GM21447 (cell line): ENCODE measurements at regions not wholly inside any gene's neighbourhood (a gene's known extent, or its start where the extent isn't known, plus 50 kb on each side); places are given as distances from the start of the nearest gene placed in this dataset.

ENCODE experiments used
- ATAC-seq: cut with Tn5 transposase; IDR thresholded peaks from one replicate; pipeline ENCODE4 v1.9.1; 2021; ENCODE audit not compliant: unreplicated experiment

DNA sequence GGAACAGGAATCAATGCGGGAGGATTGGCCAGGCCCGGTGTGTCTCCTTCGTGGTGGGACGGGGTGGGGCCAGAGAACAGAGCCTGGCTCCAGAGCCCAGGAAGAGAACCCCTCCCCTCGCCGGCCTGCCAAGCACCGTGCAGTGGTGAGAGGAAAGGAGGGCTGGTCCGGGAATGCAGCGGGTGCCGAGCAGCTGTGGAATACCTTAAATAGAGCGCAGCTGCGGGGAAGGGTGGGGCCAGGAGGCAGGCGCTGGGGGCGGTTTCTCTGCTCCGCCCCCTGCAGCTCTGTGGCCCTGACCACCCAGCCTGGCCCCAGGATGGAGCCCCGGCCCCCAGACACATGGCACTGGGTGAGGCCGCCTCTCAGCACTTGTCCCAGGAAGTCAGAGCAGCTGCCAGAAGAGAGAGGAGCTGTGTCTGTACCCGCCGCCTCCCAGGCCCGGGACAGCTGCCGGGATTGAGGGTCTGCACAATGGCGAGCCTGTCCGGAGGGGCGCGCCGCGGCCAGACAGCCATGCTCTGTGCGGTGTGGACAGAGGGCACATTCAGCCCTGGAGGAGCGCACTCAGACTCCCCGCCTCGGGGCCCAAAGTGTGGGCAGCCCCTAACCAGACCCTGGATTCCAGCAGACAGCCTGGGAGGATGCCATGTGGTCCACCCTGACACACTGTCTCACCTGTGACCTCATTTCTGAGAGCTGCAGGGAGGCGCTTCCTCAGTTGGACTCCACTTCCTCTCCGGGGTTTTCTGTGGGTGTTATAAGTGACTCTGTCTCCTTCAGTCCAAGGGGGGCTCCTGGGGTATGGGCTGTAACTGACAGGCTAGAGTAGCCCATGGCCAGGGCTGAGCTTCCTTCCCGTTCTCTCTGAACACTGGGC lies 268.8 kb downstream of the SEC14L1 start:
- no peak for ATAC-seq

- ATAC-seq = no peak
Measured at GRCh38 chr17:77410470-77410869, 269.7 kb downstream of the SEC14L1 start.

DNA sequence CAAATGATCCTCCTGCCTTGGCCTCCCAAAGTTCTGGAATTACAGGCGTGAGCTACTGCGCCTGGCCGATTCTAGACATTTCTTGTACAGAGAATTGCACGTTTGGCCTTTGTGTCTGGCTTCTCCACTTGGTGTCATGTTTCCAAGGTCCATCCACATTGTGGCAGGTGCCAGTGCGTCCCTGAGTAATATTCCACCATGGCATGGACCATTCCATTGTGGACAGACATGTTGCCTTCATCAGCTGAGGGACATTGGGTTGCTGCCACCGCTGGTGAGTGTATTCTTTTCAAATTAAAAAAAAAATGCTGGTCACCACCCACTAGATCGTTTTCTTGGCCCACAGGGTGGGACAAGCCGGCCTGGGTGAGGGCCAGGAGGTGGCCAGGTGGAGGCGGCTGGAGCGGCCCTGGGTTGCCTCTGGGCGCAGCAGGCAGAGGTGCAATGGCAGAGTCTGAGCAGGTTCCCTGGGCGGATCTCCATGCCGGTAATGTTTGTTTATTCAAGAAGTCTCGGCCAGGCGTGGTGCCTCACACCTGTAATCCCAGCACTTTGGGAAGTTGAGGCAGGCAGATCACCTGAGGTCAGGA lies 274.1 kb downstream of the SEC14L1 start:
- ATAC-seq = no peak

DNA sequence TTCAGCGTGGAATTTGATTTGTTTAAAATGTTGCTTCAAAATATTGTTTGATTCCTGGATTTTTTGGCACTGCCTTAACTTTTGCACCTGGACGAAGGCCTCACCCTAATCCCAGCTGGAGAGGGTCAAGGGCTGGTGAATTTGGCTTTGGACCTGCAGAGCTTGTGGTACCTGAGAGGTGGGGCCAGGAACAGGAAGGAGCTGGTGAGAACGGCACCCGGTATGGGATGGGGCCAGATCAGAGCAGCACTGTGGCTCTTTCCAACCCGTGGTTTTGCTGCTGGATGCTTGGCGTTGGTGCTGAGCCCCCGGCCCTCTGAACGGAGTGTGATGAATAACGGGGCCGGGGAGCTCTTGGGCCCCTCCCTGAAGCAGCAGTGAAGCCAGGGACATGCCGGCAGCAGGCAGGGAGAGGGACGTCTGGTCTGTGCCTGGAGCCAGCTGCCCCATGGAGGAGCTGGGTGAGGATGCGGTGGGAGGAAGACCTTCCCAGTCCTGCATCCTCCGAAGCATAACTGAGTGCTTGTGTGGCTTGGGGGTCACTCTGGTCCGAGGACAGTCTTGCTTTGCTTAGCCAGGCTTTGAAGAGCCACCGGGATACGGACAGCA lies 275.4 kb downstream of the SEC14L1 start:
- ATAC-seq = no peak

- ATAC-seq = no peak
Measured at GRCh38 chr17:77417575-77417974, 276.8 kb downstream of the SEC14L1 start.

GRCh38 chr17:77418609-77419008 lies 277.8 kb downstream of the SEC14L1 start:
- no peak for ATAC-seq

DNA sequence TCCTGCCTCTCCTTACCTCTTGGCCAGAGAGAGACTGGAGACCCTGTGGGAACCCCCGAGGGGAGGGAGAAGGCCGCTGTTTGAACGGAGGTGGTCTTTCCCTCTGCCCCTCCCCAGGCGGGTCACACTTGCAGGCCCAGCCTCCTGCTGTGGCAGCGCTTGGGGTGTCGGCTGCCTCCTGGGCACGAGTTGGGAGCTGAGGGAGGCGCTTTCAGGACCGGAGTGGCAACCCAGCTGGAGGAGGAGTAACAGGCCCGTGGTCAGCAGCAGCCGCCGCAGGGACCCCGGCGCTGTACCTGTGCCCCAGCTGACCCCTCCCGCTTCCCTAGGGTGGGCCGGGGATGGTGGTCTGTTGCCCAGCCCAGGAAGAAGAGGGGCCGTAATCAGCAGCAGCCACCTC lies 278.3 kb downstream of the SEC14L1 start:
- ATAC-seq = no peak

DNA sequence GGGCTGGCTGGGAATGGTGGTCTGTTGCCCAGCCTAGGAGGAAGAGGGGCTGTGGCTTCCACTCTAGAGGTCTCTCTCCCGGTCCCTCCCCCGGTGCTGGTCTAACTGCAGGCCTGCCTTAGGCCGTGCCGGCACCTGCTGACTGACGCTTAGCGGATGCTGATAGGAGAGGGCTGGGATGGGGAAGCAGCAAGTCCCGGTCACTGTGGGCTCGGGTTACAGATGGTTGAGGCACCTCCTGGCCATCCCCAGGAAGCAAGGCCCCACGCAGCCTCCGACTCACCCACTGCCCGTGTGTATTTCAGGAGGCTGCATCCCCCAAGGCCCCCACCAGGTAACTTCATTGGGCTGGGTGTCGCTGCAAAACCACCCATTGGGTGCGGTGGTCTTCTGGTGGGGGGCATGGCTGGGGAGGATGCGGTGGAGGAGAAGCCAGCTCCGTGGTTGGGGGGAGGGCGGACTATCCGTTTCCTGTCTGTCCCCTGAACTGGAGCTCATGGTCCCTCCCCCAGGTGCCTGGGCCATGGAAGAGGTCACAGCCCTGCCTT lies 278.9 kb downstream of the SEC14L1 start:
- no peak for ATAC-seq

- ATAC-seq = no peak
Measured at GRCh38 chr17:77420095-77420803, 279.5 kb downstream of the SEC14L1 start.

DNA sequence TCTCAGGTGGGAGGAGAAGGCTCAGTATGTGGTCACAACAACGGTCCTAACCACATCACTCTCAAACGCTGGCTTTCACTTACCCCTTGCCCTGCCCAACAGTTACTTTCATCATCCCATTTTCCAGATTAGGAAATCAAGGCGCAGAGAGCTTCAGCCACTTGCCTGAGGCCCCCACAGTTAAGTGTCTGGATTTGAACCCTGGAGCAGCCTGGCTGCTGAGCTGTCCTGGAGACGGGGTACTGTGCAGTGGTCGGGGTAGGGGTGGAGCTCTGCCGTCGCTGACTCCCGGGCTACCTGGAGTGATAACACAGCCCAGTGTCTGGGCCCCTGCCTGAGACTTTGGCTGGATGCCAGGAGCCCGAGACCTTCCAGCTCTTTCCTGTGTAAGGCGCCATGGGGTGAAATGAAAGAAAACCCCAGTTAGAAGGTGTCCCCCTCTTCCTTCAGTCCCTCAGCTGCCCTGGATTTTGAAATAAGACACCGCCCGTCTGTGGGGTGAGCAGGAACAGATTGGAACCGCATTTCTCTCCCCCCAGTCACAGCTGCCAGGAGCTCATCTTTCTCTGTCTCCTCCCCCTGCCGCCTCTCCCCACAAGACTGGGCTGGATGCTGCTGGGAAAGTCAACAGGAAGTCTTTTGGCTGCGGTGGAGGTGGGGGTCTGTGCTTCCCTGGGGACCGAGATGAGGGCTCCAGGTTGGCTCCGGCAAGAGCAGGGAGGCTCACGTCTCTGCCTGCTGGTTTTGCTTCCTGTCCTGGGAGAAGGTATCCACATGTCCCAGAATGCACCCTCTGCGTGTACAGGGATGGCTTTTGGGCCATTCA lies 280.2 kb downstream of the SEC14L1 start:
- no peak for ATAC-seq

GRCh38 chr17:77421630-77421972 lies 280.8 kb downstream of the SEC14L1 start:
- no peak for ATAC-seq

DNA sequence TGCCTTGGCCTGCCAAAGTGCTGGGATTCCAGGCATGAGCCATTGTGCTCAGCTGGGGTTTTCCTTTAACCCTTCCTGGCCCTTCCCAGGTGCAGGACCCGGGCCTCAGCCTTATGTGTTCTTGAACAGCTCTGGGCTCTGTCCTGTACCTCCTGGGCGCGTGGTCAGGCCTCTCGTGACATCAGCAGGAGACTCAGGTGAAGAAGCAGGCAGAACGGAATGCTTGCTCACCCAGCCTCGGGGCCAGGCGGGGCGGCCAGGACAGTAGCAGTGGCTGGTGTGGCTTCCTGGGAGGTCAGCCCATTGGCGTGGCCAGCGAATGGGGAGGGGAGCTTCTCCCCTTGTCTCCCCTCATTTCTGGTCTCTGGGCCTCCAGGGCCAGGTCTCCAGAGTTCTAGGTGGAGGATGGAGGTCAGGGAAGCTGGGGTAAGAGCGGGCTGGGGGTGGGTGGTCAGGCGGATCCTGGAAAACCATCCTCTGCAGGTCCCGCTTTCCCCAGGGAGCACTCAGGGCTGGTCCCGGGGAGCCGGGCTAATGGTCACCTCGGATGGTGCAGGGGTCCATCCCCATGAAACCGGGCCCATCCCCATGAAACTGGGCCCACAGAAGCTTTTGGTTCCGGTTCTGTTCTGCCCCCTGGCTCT lies 281.5 kb downstream of the SEC14L1 start:
- no peak for ATAC-seq

GRCh38 chr17:77422748-77423113 lies 282.0 kb downstream of the SEC14L1 start:
- ATAC-seq = no peak

- ATAC-seq = no peak
Measured at GRCh38 chr17:77423589-77424451, 283.1 kb downstream of the SEC14L1 start.

DNA sequence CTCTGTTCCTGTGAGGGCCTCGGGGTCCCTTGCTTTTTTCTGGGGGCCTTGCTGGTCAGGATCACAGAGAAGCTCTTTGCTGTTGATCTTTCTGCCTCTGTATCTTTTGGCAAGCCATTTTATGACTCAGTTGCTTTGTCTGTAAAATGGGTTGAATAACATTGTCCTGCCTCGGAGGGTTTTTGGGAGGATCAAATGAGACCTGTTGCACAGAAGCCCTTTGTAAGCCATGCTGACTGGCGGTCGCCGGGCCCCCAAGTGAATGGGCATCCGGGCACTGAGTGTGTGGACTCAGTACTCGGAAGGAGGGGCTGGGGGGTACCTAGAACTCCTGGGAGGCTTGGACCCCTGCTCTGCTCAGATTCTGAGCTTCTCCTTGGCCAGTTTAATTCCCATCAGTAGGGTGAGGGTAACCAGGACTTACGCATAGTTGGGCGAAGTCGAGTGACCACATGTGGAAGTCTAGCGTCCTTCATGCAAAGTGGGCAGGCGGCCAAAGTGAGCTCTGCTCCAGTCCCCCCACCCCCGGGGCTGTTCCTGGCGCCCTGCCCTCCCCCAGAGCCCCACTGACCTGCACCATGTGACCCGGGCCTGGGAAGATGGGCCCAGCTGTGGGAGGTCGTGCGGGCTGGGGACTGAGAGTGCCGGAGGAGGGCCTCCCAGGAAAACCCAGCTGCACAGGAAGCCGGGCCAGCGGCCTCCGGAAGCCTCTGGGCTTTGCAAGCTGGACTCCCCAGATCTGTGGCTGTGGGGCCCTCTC lies 284.0 kb downstream of the SEC14L1 start:
- ATAC-seq = no peak

GRCh38 chr17:77425348-77425747 lies 284.6 kb downstream of the SEC14L1 start:
- ATAC-seq = no peak

DNA sequence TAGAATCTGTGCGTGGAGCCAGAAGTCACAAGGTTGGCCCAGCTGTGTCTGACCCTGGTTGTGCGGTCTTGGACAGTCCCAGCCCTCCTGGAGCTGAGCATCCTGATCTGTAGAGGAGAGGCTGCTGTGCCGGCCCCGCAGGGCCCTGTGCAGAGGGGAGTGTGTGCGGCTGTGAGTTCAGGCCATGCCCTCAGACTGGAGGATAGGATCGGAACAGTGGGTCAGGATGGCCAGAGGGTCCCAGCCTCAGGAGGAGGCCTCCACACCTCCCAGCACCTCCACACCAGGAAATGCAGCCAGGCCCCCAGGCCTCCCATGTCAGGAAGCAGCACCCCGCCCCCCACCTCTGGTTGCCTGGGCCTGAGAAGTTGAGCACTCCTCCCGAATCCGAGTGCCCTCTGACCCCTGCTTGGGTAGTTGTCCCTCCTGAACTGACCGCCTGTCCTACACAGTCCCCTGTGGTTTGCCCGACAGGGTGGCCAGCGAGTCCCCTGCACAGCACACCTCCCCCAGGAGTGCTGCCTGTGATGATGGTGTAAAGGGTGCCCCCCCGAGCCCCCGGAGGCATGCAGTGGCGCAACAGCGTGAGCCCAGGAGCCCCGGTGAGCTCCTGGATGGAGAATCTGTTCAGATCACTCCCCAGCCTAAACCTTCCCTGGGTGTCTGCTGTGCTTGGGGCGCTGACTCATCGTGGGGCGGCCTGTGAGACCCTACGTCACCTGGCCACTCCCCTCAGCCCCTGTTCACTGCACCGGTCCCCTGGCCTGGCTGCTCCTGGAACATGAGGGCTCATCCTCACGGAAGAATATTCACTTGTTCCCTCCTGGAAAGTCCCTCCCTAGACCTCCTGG lies 285.2 kb downstream of the SEC14L1 start:
- no peak for ATAC-seq
